Tibial nerve (tissue), 3 donors: ENCODE measurements at regions not wholly inside any gene's neighbourhood (a gene's known extent, or its start where the extent isn't known, plus 50 kb on each side); places are given as distances from the start of the nearest gene placed in this dataset.

Source experiments
- POLR2A ChIP-seq, 2 donors: fragments of 450-650 bp; IDR thresholded peaks; one replicate each; pipeline ENCODE4 v1.6.1; 2017; ENCODE audit warnings: antibody characterized with exemption in 2 of 2, mild to moderate bottlenecking in 2 of 2, moderate library complexity in 2 of 2
- TF ChIP-seq, protein P1 (sequence below), 5 experiments: fragments of 200-600 bp in 3 of 5; fragments of 450-650 bp in 2 of 5; sonication (generic) in 3 of 5; IDR thresholded peaks; one replicate each; pipeline ENCODE4 v1.5.1; 2016 to 2019; ENCODE audit warnings: antibody characterized with exemption in 5 of 5, mild to moderate bottlenecking in 3 of 5, moderate library complexity in 2 of 5

DNA sequence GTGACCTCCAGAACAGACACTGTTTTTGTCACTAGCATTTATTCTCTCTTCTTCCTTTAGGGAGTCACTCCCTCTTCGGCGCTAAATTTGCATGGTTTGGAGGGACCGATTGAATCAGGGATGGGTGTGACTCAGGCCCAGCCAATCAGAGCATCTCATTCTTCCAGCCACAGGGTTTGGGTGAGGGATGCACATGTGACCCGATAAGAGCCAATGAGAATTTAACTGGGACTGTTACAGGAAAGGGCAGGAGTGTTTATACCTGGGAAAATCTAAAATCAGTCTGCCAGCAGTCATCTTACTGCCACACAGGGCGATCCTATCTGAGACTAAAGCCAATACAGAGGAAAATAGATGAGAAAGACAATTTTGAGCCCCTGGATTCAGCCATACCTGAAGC, 351.2 kb upstream of the ERCC4 start:
- TF ChIP-seq, protein P1, sequence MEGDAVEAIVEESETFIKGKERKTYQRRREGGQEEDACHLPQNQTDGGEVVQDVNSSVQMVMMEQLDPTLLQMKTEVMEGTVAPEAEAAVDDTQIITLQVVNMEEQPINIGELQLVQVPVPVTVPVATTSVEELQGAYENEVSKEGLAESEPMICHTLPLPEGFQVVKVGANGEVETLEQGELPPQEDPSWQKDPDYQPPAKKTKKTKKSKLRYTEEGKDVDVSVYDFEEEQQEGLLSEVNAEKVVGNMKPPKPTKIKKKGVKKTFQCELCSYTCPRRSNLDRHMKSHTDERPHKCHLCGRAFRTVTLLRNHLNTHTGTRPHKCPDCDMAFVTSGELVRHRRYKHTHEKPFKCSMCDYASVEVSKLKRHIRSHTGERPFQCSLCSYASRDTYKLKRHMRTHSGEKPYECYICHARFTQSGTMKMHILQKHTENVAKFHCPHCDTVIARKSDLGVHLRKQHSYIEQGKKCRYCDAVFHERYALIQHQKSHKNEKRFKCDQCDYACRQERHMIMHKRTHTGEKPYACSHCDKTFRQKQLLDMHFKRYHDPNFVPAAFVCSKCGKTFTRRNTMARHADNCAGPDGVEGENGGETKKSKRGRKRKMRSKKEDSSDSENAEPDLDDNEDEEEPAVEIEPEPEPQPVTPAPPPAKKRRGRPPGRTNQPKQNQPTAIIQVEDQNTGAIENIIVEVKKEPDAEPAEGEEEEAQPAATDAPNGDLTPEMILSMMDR (IDR thresholded peaks at IDR 0.05) = no peak
- no peak for TF ChIP-seq POLR2A (IDR thresholded peaks at IDR 0.05)
